Activated CD8-positive, alpha-beta T cell treated with anti-CD3 and anti-CD28 coated beads for 36 hours (primary cell): ENCODE measurements at regions not wholly inside any gene's neighbourhood (a gene's known extent, or its start where the extent isn't known, plus 50 kb on each side); places are given as distances from the start of the nearest gene placed in this dataset.
"Not testable (repeated sequence)": the region's sequence is repeated elsewhere in the genome, so short reads cannot be mapped to it uniquely, and the experiment has no call there.

Experiments used
- ATAC-seq: fragments of 200-7000 bp; cut with Tn5 transposase; one replicate; pipeline ENCODE4 v1.10.0; 2021; ENCODE audit warnings: mild to moderate bottlenecking, moderate library complexity
- CTCF ChIA-PET: fragments of 350-600 bp; sonication (Branson Sonifier 250); formaldehyde crosslinking; loops from one replicate; lab custom pipeline; 2021; ENCODE audit warnings: antibody characterized with exemption; lab: Charles Lee
- POLR2A ChIA-PET: fragments of 350-600 bp; sonication (Branson Sonifier 250); formaldehyde crosslinking; loops from one replicate; lab custom pipeline; 2021; ENCODE audit warnings: antibody characterized with exemption; lab: Charles Lee
- DNase-seq: peaks from one replicate; pipeline ENCODE4 v3.0.0-alpha.2; 2020
- H3K27ac Mint-ChIP-seq: one replicate; pipeline ENCODE4 v1.8.0; 2021; ENCODE audit warnings: mild to moderate bottlenecking, mixed read lengths
- H3K27me3 Mint-ChIP-seq: one replicate; pipeline ENCODE4 v1.8.0; 2021; ENCODE audit warnings: mixed read lengths
- H3K36me3 Mint-ChIP-seq: one replicate; pipeline ENCODE4 v1.8.0; 2021; ENCODE audit warnings: low read depth, mixed read lengths
- H3K4me1 Mint-ChIP-seq: one replicate; pipeline ENCODE4 v1.8.0; 2021; ENCODE audit warnings: low read depth, mixed read lengths
- H3K4me3 Mint-ChIP-seq: one replicate; pipeline ENCODE4 v1.8.0; 2021; ENCODE audit warnings: mild to moderate bottlenecking, moderate library complexity, mixed read lengths
- H3K9me3 Mint-ChIP-seq: one replicate; pipeline ENCODE4 v1.8.0; 2021; ENCODE audit warnings: mixed read lengths
- CTCF ChIP-seq: fragments of 200-600 bp; IDR thresholded peaks from one replicate; pipeline ENCODE4 v1.8.0; 2022; ENCODE audit warnings: antibody characterized with exemption, mild to moderate bottlenecking
- intact Hi-C: fragments of 100-400 bp; cut with micrococcal nuclease; formaldehyde crosslinking; loops from one replicate; pipeline ENCODE4 v1.10.0; 2022

DNA sequence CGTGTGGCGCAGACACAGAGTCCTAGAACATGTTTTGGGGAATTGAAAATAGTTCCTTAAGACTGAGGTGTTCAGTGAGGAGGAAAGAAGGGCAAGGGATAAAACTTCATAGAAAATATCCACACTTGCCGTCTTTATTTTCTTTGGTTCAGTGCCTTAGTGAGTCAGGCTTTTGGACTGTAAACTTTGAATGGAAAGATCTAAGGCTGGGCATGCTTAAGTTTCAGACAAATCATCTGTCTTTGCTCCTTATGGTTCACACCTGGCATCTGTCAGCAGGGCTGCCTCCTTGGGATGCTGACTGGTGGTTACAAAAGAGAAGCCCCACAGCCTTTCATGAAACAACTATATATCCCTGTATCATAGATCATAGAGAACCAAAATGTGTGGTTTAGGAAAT, 136.3 kb upstream of the PRICKLE1 start:
- ATAC-seq (no peak), DNase-seq (no peak)
- Mint-ChIP-seq H3K4me1 (no peaks in the 10 kb centered on the region), H3K27me3 (no peaks in the 10 kb centered on the region), H3K9me3 (peaks cover 2% of the 10 kb centered on the region), H3K27ac (no peak overlapping the region), H3K36me3 (no peaks in the 10 kb centered on the region), H3K4me3 (no peak overlapping the region)
- POLR2A ChIA-PET, result no interaction called here
- TF ChIP-seq CTCF, result no peak
- intact Hi-C loops, result no loop called here
- CTCF ChIA-PET, result no interaction called here

DNA sequence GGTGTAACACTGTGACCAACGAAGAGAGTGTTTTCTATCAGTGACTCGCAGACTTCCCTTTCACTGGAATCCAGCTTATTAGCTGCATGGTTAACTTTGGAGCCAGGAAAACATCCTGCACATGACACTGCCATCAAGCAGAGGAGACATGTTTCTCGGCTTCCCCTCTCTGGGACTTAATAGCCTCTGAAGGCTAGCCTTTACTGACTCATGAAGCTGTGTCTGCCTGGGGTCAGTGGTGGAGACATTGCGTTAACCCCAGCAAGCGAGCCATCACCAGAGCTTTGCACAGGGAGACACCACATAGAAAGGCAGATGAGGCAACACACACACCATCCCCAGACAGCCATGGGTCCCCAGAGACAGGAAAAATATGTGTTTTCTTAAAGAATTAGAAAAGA, 126.9 kb upstream of the PRICKLE1 start:
- POLR2A ChIA-PET, result no interaction called here
- H3K36me3 Mint-ChIP-seq, result no peaks in the 10 kb centered on the region
- TF ChIP-seq CTCF, result no peak
- peaks cover 7% of the 10 kb centered on the region for H3K9me3 Mint-ChIP-seq
- CTCF ChIA-PET, result no interaction called here
- intact Hi-C loops, result no loop called here
- DNase-seq (no peak), ATAC-seq (no peak)
- no peaks in the 10 kb centered on the region for H3K27me3 Mint-ChIP-seq
- H3K27ac Mint-ChIP-seq, result no peak overlapping the region
- no peak overlapping the region for H3K4me3 Mint-ChIP-seq
- H3K4me1 Mint-ChIP-seq, result no peaks in the 10 kb centered on the region

DNA sequence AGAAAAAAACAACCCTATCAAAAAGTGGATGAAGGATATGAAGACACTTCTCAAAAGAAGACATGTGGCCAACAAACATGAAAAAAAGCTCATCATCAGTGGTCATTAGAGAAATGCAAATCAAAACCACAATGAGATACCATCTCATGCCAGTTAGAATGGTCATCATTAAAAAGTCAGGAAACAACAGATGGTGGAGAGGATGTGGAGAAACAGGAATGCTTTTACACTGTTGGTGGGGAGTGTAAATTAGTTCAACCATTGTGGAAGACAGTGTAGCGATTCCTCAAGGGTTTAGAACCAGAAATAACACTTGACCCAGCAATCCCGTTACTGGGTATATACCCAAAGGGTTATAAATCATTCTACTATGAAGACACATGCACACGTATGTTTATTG, 124.0 kb upstream of the PRICKLE1 start:
- ATAC-seq, H3K4me1 Mint-ChIP-seq, H3K9me3 Mint-ChIP-seq, H3K27ac Mint-ChIP-seq, H3K27me3 Mint-ChIP-seq, DNase-seq, POLR2A ChIA-PET, intact Hi-C loops, H3K36me3 Mint-ChIP-seq, H3K4me3 Mint-ChIP-seq, CTCF ChIA-PET: not testable (repeated sequence)

DNA sequence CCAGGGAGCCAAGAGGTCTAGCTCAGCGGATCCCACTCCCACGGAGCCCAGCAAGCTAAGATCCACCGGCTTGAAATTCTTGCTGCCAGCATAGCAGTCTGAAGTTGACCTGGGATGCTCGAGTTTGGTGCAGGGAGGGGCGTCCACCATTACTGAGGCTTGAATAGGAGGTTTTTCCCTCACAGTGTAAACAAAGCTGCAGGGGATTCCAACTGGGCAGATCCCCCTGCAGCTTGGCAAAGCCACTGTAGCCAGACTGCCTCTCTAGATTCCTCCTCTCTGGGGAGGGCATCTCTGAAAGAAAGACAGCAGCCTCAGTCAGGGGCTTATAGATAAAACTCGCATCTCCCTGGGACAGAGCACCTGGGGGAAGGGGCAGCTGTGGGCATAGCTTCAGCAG, 118.8 kb upstream of the PRICKLE1 start:
- DNase-seq, H3K4me3 Mint-ChIP-seq, H3K27ac Mint-ChIP-seq, H3K27me3 Mint-ChIP-seq, POLR2A ChIA-PET, H3K36me3 Mint-ChIP-seq, CTCF ChIA-PET, intact Hi-C loops, H3K4me1 Mint-ChIP-seq, ATAC-seq, H3K9me3 Mint-ChIP-seq: not testable (repeated sequence)

DNA sequence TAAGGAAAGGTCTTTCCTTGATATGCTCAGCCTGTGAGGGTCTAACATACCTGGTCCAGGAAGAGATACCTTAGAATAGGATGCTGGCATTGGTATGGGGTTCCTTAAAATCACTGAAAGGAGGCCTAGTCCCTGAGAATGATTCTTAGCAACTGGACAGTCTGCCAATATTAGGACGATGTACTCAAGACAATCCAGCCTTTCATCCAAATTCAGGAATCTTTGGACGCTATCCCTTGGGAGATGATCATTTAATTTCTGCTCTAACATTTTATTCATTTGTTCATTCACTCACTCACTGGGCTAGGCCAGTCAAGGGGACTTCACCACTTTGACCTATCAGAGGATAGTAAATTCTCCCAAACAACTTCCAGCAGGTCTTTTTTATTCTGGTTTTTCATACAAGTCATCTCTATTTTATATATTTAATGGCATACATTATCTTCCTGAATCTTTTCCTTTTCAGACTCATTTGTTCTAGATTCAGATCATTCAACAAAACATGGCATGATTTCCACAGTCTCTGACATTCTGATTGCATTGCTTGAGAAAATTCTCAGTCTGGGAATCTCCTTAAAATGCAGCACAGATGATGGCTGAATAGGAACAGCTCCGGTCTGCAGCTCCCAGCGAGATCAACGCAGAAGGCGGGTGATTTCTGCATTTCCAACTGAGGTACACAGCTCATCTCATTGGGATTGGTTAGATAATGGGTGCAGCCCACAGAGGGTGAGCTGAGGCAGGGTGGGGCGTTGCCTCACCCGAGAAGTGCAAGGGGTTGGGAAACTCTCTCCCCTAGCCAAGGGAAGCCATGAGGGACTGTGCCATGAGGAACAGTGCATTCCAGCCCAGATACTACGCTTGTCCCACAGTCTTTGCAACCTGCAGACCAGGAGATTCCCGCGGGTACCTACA, 118.0 kb upstream of the PRICKLE1 start:
- intact Hi-C loops, result no loop called here
- Mint-ChIP-seq H3K4me3 (no peak overlapping the region), H3K36me3 (no peaks in the 10 kb centered on the region), H3K4me1 (no peaks in the 10 kb centered on the region), H3K27ac (no peak overlapping the region), H3K27me3 (no peaks in the 10 kb centered on the region), H3K9me3 (no peaks in the 10 kb centered on the region)
- TF ChIP-seq CTCF, result no peak
- DNase-seq (no peak), ATAC-seq (no peak)
- POLR2A ChIA-PET, result no interaction called here
- CTCF ChIA-PET, result no interaction called here

DNA sequence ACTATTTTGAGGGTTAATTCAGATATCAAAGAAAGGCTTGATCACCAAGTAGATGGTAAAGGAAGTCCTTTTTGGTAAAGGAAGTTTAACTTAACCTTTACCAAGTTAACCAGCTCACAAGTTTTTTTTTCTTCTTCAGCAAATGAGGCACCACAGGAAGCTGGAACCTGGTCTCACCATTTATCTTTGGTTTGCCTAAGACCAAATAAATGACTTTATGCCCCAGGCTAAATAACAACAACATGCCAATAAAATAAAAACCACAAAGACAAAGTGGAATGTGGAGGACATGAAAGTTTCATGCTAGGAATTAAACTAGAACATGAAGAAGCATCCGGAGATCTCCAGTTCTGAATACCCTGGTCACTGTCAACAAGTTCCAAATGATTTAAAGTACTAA, 116.8 kb upstream of the PRICKLE1 start:
- Mint-ChIP-seq H3K4me1 (no peaks in the 10 kb centered on the region), H3K36me3 (no peaks in the 10 kb centered on the region), H3K27ac (no peak overlapping the region), H3K27me3 (no peaks in the 10 kb centered on the region), H3K9me3 (no peaks in the 10 kb centered on the region), H3K4me3 (no peak overlapping the region)
- no peak for TF ChIP-seq CTCF
- POLR2A ChIA-PET, result no interaction called here
- intact Hi-C loops, result no loop called here
- CTCF ChIA-PET, result no interaction called here
- no peak for ATAC-seq
- DNase-seq, result no peak
